Breast epithelium (tissue), 3 donors: ENCODE measurements at regions not wholly inside any gene's neighbourhood (a gene's known extent, or its start where the extent isn't known, plus 50 kb on each side); places are given as distances from the start of the nearest gene placed in this dataset.
A peak's percentile ranks its signal among the peaks of the same experiment; 100 is the strongest.

Experiments used
- POLR2A ChIP-seq: fragments of 450-650 bp; IDR thresholded peaks from one replicate; pipeline ENCODE4 v1.6.1; 2016; ENCODE audit warnings: antibody characterized with exemption, mild to moderate bottlenecking, moderate library complexity
- POLR2AphosphoS5 ChIP-seq, 3 donors: sonication (generic); formaldehyde crosslinking; IDR thresholded peaks; one replicate each; pipeline ENCODE4 v1.6.1; 2017; ENCODE audit warnings: antibody characterized with exemption in 3 of 3
- TF ChIP-seq, protein P1 (sequence below), 3 donors: fragments of 450-650 bp; IDR thresholded peaks; one replicate each; pipeline ENCODE4 v1.5.1; 2016 to 2017; ENCODE audit warnings: antibody characterized with exemption in 3 of 3, mild to moderate bottlenecking in 3 of 3, moderate library complexity in 3 of 3

DNA sequence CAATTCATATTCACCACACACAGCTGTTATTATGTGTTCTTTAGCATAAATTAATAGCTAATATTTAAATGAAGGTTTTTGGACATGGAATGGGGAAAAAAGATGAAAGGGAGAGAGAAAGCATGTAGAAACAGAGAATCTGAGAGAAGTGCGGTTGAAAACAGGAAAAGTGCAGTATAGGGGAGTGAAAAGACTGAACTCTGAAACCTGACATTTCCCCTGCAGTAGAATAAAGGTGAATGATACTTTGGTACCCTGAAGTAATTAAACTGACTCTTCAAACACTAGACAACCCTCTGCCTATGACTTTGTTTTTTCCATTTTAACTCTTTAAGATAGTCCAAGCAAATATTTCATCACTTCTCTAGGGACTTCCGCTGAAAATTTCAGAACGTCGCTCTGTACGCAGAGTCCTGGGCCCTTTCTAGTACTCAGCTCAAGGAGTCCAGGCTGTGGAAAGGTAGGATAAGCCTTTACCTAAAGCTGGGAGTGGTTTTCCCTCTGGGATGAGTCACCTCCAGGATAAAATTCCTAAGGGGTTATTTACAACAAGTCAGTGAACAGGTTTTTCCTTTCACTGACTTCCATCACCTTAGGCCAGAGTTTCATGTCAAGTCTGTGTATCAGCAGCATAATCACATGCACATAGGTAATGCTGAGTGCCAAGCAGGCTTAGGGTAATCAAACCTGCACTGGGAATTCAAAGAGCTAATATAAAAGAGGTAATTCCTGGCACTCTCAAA lies 614.5 kb downstream of the PKHD1 start:
- TF ChIP-seq POLR2AphosphoS5 (IDR thresholded peaks at IDR 0.05): peak in 1 of 3 donors; percentile 39
- TF ChIP-seq, protein P1, sequence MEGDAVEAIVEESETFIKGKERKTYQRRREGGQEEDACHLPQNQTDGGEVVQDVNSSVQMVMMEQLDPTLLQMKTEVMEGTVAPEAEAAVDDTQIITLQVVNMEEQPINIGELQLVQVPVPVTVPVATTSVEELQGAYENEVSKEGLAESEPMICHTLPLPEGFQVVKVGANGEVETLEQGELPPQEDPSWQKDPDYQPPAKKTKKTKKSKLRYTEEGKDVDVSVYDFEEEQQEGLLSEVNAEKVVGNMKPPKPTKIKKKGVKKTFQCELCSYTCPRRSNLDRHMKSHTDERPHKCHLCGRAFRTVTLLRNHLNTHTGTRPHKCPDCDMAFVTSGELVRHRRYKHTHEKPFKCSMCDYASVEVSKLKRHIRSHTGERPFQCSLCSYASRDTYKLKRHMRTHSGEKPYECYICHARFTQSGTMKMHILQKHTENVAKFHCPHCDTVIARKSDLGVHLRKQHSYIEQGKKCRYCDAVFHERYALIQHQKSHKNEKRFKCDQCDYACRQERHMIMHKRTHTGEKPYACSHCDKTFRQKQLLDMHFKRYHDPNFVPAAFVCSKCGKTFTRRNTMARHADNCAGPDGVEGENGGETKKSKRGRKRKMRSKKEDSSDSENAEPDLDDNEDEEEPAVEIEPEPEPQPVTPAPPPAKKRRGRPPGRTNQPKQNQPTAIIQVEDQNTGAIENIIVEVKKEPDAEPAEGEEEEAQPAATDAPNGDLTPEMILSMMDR (IDR thresholded peaks at IDR 0.05): no peak
- TF ChIP-seq POLR2A: no peak
